NB4 (cell line): ENCODE measurements at regions not wholly inside any gene's neighbourhood (a gene's known extent, or its start where the extent isn't known, plus 50 kb on each side); places are given as distances from the start of the nearest gene placed in this dataset.

Experiments
- POLR2A ChIP-seq: IDR thresholded peaks from 2 replicates; pipeline ENCODE4 v1.6.1; 2011; ENCODE audit warnings: mild to moderate bottlenecking; ENCODE audit not compliant: insufficient read length; ENCODE audit errors: extremely low read depth
- TF ChIP-seq, protein P1 (sequence below): IDR thresholded peaks from one replicate; pipeline ENCODE4 v1.5.1; 2012; ENCODE audit warnings: low read depth, low read length

DNA sequence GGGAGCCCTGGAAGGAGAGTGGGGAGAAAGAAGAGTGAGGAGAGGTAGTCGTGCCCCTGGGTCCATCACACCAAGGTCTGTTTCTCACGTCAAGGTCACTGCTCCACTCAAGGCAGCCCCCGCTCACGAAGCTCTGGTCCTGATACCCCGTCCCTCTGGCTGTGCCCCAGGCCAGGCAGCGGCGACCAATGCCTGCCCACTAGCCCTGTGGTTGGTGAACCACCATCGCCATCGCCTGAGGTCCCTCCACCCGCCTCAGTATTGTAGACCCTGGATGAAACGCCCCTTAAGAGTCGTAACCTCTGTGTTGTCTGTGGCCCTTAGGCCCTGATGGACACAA is 378.3 kb upstream of the MYT1L start:
- TF ChIP-seq, protein P1, sequence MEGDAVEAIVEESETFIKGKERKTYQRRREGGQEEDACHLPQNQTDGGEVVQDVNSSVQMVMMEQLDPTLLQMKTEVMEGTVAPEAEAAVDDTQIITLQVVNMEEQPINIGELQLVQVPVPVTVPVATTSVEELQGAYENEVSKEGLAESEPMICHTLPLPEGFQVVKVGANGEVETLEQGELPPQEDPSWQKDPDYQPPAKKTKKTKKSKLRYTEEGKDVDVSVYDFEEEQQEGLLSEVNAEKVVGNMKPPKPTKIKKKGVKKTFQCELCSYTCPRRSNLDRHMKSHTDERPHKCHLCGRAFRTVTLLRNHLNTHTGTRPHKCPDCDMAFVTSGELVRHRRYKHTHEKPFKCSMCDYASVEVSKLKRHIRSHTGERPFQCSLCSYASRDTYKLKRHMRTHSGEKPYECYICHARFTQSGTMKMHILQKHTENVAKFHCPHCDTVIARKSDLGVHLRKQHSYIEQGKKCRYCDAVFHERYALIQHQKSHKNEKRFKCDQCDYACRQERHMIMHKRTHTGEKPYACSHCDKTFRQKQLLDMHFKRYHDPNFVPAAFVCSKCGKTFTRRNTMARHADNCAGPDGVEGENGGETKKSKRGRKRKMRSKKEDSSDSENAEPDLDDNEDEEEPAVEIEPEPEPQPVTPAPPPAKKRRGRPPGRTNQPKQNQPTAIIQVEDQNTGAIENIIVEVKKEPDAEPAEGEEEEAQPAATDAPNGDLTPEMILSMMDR: no peak
- no peak for TF ChIP-seq POLR2A
